Globus pallidus (tissue), 1 donor: ENCODE measurements at regions not wholly inside any gene's neighbourhood (a gene's known extent, or its start where the extent isn't known, plus 50 kb on each side); places are given as distances from the start of the nearest gene placed in this dataset.
"Not testable (repeated sequence)": the region's sequence is repeated elsewhere in the genome, so short reads cannot be mapped to it uniquely, and the experiment has no call there.

Experiments used
- DNase-seq: peaks from one replicate; pipeline ENCODE4 v3.0.0-alpha.2; 2015; ENCODE audit warnings: low spot score

DNA sequence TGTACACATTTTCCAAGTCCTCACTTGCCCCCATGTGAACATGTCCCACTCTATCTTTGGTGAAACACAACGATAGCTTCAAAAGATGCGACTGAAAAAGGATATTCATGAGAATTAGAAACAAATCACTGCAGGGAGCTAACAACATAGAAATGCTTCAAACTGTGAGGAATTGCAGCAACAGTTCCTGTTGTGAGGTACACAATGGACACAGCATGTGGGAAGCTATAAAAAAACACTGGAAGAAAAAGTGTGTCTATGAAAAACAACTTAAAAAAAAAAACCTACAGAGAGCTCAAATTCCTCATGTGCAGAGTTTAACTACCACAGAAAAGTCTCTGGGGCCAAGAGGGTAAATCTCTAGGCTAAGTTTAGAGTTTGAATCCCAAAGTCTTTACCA, 51.6 kb upstream of the BLTP1 start:
- no peak for DNase-seq

GRCh38 chr4:122099896-122100295, 52.2 kb upstream of the BLTP1 start:
- DNase-seq = no peak

DNA sequence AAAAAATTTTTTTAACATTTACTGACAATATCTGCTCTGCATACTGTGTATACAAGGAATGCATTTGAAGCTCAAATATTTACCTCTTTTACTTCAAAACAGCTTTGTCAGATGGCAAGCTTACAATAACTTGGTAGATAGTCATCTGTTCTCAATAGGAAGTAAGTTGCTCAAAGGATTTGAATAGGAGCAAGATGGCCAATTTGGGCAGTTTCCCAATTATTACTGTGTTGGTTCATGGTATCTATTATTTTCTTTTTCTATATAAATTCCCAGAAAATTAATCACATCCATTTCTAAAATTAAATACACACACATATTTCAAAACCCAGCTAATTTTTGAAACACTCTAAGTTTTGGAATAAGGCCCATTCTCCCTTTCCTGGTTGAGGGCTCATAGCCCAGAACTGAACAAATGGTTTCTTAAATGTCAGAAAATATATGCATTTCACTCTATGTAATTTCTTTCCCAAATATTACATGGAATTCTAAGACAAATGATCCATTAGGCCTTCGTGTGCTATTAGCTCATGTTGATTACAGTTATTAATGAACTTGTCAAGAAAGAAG, 60.2 kb upstream of the BLTP1 start:
- DNase-seq = no peak

DNA sequence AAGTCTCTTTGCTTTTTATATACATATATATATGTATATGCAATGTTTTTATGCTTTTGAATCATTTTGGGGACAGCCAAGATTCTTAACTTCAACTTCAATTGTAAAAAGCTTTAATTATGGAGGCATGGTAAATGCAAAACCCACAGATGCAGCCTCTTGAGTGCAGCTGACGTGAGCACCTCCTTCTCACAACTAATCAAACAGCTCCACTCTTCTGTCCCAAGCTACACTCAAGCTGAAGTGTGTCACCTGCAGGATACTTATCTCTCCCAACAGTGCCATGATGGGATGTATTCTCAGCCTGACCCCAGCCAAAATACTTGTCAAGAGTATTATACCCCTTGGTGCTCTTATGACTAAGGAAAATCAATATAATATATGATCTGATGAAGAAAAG, 60.7 kb upstream of the BLTP1 start:
- DNase-seq = no peak

DNA sequence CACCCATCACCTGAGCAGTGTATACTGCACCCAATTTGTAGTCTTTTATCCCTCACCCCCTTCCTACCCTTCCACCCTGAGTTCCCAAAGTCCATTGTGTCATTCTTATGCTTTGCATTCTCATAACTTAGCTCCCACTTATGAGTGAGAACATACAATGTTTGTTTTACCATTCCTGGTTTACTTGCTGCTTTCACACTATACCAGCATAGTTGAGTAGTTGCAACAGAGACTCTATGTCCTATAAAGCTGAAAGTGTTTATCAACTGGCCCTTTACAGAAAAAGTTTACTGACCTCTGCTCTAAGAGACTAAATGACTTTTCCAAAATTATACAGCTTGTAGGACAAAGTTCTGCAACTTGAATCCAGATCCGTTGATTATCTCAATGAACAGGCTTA, 61.1 kb upstream of the BLTP1 start:
- no peak for DNase-seq

- DNase-seq = peak; percentile 10
Measured at GRCh38 chr4:122086338-122087065, 65.6 kb upstream of the BLTP1 start.

- DNase-seq = no peak
Measured at GRCh38 chr4:122083989-122084388, 68.1 kb upstream of the BLTP1 start.

DNA sequence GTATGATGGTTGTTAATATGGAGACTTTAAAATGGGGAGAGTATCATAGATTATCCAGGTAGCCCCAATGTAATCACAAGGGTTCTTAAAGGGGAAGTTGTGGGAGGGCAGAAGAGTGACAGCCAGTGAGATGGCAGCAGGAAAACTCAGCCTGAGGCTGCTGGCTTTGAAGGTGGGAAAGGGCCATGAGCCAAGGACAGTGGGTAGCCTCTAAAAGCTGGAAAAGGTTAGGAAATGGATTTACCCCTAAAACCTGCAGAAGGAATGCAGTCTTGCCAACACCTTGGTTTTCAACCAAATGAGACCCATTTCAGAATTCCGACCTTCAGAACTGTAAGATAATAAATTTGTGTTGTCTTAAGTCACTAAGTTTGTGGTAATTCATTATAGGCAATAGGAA, 68.8 kb upstream of the BLTP1 start:
- DNase-seq = no peak

- no peak for DNase-seq
Measured at GRCh38 chr4:122082661-122083060, 69.5 kb upstream of the BLTP1 start.

- not testable (repeated sequence) for DNase-seq
Measured at GRCh38 chr4:122077653-122078052, 74.5 kb upstream of the BLTP1 start.

- DNase-seq = not testable (repeated sequence)
Measured at GRCh38 chr4:122076835-122077234, 75.3 kb upstream of the BLTP1 start.

DNA sequence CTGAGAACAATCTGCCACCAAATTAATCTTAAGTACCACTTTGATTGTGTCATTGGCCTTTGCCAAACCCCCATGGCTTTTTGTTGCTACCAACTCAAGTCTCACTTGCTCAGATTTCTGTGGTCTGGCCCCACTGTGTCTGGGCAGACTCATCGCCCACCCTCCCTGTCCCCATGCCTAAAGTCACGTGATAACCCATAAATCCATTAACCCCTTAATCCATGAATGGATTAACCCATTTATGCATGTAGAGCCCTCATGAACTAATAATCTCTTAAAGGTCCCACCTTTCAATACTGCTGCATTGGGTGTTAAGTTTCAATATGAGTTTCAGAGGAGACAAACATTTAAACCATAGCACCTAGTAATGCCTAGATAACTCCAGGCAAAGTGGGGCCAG, 78.5 kb upstream of the BLTP1 start:
- no peak for DNase-seq

DNA sequence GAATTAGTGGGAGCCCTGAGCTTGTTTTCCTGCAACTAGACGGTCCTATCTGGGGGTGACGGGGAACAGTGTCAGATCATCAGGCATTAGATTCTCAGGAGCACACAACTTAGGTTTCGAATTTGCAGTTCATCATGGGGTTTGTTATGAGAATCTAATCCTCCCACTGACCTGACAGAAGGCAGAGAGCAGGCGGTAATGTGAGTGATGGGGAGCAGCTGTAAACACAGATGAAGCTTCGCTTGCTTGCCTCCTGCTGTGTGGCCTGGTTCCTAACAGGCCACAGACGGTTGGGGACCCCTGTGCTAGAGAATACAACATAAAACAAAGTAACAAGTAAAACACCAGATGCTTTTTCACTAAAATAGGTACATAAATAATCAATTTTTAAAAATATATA, 86.2 kb upstream of the BLTP1 start:
- DNase-seq = no peak

GRCh38 chr4:122065149-122065548, 87.0 kb upstream of the BLTP1 start:
- DNase-seq = no peak

DNA sequence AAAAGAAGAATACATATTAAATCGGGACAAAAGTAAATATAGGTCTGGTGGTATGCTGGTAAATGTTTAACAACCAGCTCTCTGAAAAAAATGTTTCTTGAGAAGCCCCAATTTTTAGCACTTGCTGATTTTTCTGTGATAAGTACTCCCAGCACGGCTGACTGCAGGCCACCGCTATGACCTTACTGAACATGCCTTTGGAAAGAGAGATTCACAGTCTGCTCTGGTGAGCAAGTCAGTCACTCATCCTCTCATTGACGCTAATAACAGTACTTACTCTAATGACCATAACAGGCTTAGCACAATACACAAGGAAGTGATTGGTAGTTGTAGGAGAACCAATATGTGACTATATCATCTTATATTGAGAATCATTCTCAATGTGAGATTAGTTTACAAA, 98.9 kb upstream of the BLTP1 start:
- DNase-seq = no peak

DNA sequence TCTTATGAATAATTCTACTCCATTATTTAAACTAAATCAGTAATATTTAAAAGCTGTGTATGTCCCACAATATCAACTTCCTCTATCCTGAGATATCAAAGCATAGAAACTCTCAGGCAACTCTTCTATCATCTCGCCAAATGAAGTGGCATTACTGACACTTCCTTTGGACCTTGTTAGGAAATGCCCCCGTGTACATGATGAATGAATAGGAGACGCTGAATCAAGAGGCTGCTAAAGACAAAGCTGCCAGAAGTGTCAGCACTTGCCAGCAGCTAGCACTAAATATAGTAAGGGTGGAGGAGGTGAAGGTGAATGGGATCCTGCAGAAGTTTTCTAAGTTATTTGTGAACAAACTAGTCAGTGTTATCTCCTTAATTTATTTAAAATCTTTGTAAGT, 99.5 kb upstream of the BLTP1 start:
- no peak for DNase-seq

DNA sequence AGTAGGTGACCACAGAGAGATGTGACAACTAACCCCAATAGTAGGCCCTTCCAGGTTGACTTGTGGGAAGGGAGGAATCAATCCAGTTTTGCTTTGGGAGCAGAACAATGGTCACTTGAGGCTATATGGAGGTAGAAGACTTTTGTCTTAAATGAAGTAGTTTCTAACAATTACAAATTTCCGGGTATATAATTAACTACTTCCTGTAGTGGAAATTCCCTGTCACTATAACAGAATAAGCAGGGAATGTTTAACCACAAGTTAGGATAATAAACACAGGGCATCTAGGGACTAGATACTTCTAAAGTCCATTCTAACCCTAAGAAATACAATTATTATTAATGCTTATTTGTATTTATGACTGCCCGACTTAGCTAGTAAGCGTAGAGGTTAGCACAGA, 99.0 kb upstream of the TRPC3 start:
- no peak for DNase-seq

DNA sequence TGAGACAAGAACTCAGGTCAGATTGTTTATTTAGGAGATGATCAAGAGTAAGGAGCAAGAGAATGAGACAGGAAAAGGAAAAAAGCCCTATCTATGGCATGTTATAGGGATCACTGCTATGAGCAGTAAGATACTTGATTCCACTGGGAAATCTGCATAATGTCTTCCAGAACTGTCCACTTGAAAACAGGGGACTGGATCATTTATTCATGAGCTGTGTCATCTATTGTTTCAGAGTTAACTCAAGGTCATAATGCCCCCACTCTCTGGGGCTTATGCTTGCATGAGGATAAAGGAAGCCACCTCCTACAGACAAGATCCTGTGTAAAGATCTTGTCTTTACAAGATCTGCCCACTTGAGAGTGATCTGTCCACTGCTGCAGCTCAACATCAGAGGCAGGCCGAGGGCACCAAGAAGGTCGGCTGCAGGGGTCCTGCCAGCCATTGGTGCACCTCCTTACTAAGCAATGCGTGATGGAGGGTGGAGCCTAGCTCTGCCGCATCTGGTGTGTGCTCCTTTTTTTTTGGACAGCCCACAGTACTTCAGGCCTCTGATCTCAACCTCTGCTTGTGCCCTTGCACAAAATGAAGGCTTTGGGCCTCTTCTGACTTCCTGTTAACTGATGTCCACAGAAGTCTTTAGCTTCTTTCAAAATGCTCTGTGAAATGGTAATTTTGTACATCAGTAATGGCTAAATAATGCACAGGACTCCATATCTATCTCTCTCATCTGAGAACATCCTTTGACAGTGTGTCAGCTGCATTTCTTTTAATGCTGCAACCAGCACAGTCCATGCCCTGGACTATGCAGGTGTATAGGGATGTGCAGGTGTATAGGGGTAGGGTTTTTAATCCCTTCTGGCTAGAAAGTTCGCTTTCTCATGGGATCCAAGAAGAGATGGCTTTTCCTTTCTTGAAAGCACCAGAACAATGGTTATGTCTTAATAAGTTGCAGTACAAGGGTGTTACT, 95.9 kb upstream of the TRPC3 start:
- DNase-seq = no peak

DNA sequence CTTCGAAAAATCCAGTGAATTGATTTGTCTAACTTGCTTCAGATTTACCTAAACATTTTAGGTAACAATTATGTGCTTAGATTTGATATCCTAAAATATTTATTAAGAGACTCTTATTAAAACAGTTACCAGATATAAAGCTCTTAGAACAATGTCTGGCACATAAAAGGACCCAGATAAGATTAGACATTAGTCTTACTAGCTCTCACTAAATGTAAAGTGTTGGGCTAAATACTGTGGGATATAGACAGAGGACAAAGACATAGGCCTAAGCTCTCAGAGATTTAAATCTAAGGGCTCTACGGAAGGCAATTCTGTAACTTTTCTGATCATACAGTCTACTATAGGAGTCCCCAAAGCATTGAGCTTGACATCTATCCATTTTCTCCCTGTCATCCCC, 94.4 kb upstream of the TRPC3 start:
- no peak for DNase-seq

DNA sequence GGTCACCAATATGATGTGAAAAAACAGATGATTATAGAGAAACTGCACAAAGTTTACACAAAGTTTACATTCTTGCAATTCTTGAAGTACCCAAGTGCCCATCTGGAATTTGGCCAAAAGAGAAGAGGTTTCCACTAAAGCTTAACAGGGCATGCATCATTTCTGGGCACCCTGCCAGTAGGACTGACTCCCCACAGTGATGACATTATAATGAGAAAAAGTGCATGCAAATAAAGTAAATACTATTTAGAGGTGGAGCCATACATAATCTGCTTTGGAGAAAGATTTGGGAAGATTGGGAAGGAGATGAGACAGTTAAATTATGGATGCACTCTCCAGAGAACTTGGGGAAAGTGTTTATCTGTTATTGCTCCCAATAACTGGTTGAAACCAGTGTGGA, 93.7 kb upstream of the TRPC3 start:
- peak; percentile 0 for DNase-seq

- DNase-seq = no peak
Measured at GRCh38 chr4:122044501-122044900, 92.6 kb upstream of the TRPC3 start.

DNA sequence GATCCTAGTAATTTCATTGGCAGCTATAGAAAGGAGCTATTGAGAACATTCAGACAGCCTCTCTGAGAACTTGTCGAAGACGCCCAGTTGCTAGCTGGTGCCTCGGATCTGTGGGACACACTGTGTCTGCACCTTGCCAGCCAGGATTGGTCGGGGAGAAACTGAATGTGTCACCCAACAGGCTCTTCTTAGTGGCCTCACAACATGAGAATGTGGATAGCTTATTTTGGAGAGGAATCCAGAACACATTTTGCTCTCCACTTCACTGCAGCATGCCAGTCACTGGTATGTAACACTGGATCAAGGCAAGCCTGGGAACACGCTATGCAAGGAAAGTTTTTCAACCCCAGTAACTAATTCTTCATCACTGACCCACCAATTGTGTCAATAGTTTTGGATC, 89.5 kb upstream of the TRPC3 start:
- no peak for DNase-seq

- DNase-seq = no peak
Measured at GRCh38 chr4:122038896-122039295, 87.0 kb upstream of the TRPC3 start.
